Keratinocyte (primary cell): ENCODE measurements at regions not wholly inside any gene's neighbourhood (a gene's known extent, or its start where the extent isn't known, plus 50 kb on each side); places are given as distances from the start of the nearest gene placed in this dataset.

Source experiments
- DNase-seq: peaks from one replicate; pipeline ENCODE4 v3.0.0-alpha.2; 2011; ENCODE audit warnings: low read depth, missing footprints, low spot score
- FAIRE-seq: peaks from 2 replicates; lab custom pipeline; 2011; peaks lifted over from hg19 to GRCh38; lab: Jason Lieb, UNC
- H2AFZ ChIP-seq: 2 replicates; pipeline ENCODE4 v1.6.0; 2012; ENCODE audit warnings: low read length, control low read depth, inconsistent platforms; ENCODE audit not compliant: control insufficient read depth
- H3K27ac ChIP-seq: 2 replicates; pipeline ENCODE4 v1.5.1; 2011; ENCODE audit warnings: low read length; ENCODE audit not compliant: control insufficient read depth, insufficient read depth
- H3K27me3 ChIP-seq: 3 replicates; pipeline ENCODE4 v1.6.0; 2011; ENCODE audit warnings: low read length; ENCODE audit not compliant: control insufficient read depth, insufficient read depth; ENCODE audit errors: extremely low read depth
- H3K36me3 ChIP-seq, 2 experiments: 2 replicates in 1 of 2; 3 replicates in 1 of 2; pipeline ENCODE4 v1.5.1; 2011; ENCODE audit warnings: low read length in 2 of 2, mild to moderate bottlenecking in 1 of 2; ENCODE audit not compliant: control insufficient read depth in 2 of 2, insufficient read depth in 2 of 2; ENCODE audit errors: extremely low read depth in 1 of 2
- H3K4me1 ChIP-seq: 3 replicates; pipeline ENCODE4 v1.5.1; 2011; ENCODE audit warnings: low read length; ENCODE audit not compliant: control insufficient read depth, insufficient read depth; ENCODE audit errors: extremely low read depth
- H3K4me2 ChIP-seq: 3 replicates; pipeline ENCODE4 v1.6.0; 2011; ENCODE audit warnings: low read depth, low read length; ENCODE audit not compliant: control insufficient read depth, insufficient read depth; ENCODE audit errors: extremely low read depth
- H3K4me3 ChIP-seq, 3 experiments: fragments of 200-600 bp in 1 of 3; sonication (generic) in 1 of 3; 2 replicates in 2 of 3; 3 replicates in 1 of 3; pipeline ENCODE4 v1.5.1; 2011 to 2016; ENCODE audit warnings: low read length in 3 of 3, mild to moderate bottlenecking in 3 of 3, control low read depth in 2 of 3, inconsistent platforms in 1 of 3, low read depth in 1 of 3, mixed read lengths in 1 of 3, mixed run types in 1 of 3, moderate library complexity in 1 of 3; ENCODE audit not compliant: control insufficient read depth in 2 of 3, insufficient read depth in 2 of 3; ENCODE audit errors: extremely low read depth in 1 of 3
- H3K79me2 ChIP-seq: 2 replicates; pipeline ENCODE4 v1.6.0; 2012; ENCODE audit warnings: low read length; ENCODE audit not compliant: control insufficient read depth, insufficient read depth
- H3K9ac ChIP-seq: 3 replicates; pipeline ENCODE4 v1.6.0; 2011; ENCODE audit warnings: low read length; ENCODE audit not compliant: control insufficient read depth, insufficient read depth; ENCODE audit errors: extremely low read depth
- H3K9me1 ChIP-seq: 3 replicates; pipeline ENCODE4 v1.6.0; 2011; ENCODE audit warnings: low read length; ENCODE audit not compliant: control insufficient read depth, insufficient read depth; ENCODE audit errors: extremely low read depth
- H3K9me3 ChIP-seq: 2 replicates; pipeline ENCODE4 v1.5.1; 2012; ENCODE audit warnings: low read depth, low read length; ENCODE audit not compliant: control insufficient read depth
- H4K20me1 ChIP-seq: 3 replicates; pipeline ENCODE4 v1.6.0; 2011; ENCODE audit warnings: low read length; ENCODE audit not compliant: control insufficient read depth, insufficient read depth; ENCODE audit errors: extremely low read depth
- CTCF ChIP-seq, 3 experiments: IDR thresholded peaks in 1 of 3; conservative IDR thresholded peaks in 1 of 3; optimal IDR thresholded peaks in 1 of 3; 2 replicates in 2 of 3; 3 replicates in 1 of 3; pipeline versions ENCODE3 to v1.5.1; 2011; ENCODE audit warnings: low read length in 3 of 3, mild to moderate bottlenecking in 3 of 3, moderate library complexity in 2 of 3, control low read depth in 1 of 3, inconsistent platforms in 1 of 3; ENCODE audit not compliant: insufficient read depth in 2 of 3; ENCODE audit errors: extremely low read depth in 1 of 3
- EZH2 ChIP-seq: IDR thresholded peaks from one replicate; pipeline ENCODE4 v1.6.1; 2012; ENCODE audit warnings: inconsistent platforms, mild to moderate bottlenecking, low read length, moderate library complexity
- dilution Hi-C: fragments of 300-500 bp; cut with MboI; formaldehyde crosslinking; loops from one replicate; pipeline ENCODE4 v1.7.0; 2020; ENCODE audit warnings: low sequenced_read_pairs; ENCODE audit not compliant: extremely low pct_ligation_motif_present

DNA sequence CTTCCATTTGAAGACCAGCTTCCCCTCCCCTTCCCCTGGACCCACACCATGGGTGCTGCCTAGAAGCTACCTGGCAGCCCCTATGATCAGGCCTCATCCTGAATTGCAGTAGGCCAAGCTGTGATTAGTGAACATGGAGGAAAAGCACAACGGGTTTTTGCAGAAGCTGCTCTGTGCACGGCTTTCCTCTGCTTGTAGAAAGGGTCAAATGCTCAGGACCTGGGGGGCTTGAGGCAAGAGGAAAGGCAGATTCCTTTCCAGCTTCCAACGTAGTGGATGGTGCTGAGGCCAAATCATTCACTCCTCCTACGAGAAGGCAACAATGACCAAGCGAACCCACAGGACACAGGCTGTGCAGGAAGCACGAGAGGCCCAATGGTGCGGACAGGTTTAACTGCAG lies 410.3 kb upstream of the SHH start:
- Histone ChIP-seq H4K20me1 (no peaks in the 10 kb centered on the region), H3K4me2 (no peak overlapping the region), H3K9me3 (peaks cover 2% of the 10 kb centered on the region), H3K9me1 (no peaks in the 10 kb centered on the region), H3K4me3 (no peak overlapping the region), H3K79me2 (no peaks in the 10 kb centered on the region), H3K4me1 (no peaks in the 10 kb centered on the region), H3K27ac (no peak overlapping the region), H3K36me3 (no peaks in the 10 kb centered on the region), H2AFZ (no peak overlapping the region), H3K9ac (no peak overlapping the region), H3K27me3 (no peaks in the 10 kb centered on the region)
- dilution Hi-C loops, result no loop called here
- DNase-seq, result no peak
- FAIRE-seq, result no peak
- TF ChIP-seq CTCF (optimal IDR thresholded peaks at IDR 0.05 in 1 of 3, IDR thresholded peaks at IDR 0.05 in 1 of 3, conservative IDR thresholded peaks at IDR 0.05 in 1 of 3; ENCODE audit: extremely low read depth in 1 of 3, insufficient read depth in 2 of 3, low read length in 3 of 3), result no peak
- no peak for TF ChIP-seq EZH2

DNA sequence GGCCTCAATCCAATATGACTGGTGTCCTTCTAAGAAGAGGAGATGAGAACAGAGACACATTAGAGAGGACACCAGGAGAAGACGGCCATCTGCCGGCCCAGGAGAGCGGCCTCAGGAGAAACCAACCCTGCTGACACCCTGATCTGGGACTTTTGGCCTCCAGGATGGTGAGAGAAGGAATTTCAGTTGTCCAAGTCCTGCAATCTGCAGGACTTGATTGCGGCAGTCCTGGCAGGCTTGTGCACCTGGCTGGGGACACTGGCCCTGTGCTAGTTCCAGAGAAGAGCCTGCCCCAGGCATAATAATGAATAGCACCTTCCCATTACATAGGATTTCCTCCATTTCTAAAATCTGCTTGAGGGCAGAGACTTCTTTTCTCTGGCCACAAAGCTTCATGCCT lies 409.9 kb upstream of the SHH start:
- H4K20me1 ChIP-seq, result no peaks in the 10 kb centered on the region
- no peaks in the 10 kb centered on the region for H3K4me1 ChIP-seq
- no peaks in the 10 kb centered on the region for H3K36me3 ChIP-seq
- H3K9me3 ChIP-seq, result peaks cover 2% of the 10 kb centered on the region
- H3K4me3 ChIP-seq, result no peak overlapping the region
- no peak overlapping the region for H3K9ac ChIP-seq
- H3K27ac ChIP-seq, result no peak overlapping the region
- TF ChIP-seq CTCF (optimal IDR thresholded peaks at IDR 0.05 in 1 of 3, IDR thresholded peaks at IDR 0.05 in 1 of 3, conservative IDR thresholded peaks at IDR 0.05 in 1 of 3; ENCODE audit: extremely low read depth in 1 of 3, insufficient read depth in 2 of 3, low read length in 3 of 3) (no peak), EZH2 (no peak)
- FAIRE-seq (no peak), DNase-seq (no peak)
- H3K79me2 ChIP-seq, result no peaks in the 10 kb centered on the region
- H3K27me3 ChIP-seq, result no peaks in the 10 kb centered on the region
- no peak overlapping the region for H2AFZ ChIP-seq
- H3K4me2 ChIP-seq, result no peak overlapping the region
- dilution Hi-C loops, result no loop called here
- H3K9me1 ChIP-seq, result no peaks in the 10 kb centered on the region
